HepG2 (cell line): ENCODE measurements at regions not wholly inside any gene's neighbourhood (a gene's known extent, or its start where the extent isn't known, plus 50 kb on each side); places are given as distances from the start of the nearest gene placed in this dataset.
A peak's percentile ranks its signal among the peaks of the same experiment; 100 is the strongest.

Experiments
- ADNP ChIP-seq: sonication (generic); formaldehyde crosslinking; IDR thresholded peaks from 2 replicates; pipeline ENCODE4 v1.4.0; 2020; ENCODE audit warnings: missing genetic modification reagents
- ARNTL ChIP-seq: sonication (generic); formaldehyde crosslinking; IDR thresholded peaks from 2 replicates; pipeline ENCODE4 v1.4.0; 2020; ENCODE audit warnings: mild to moderate bottlenecking, missing genetic modification reagents
- BHLHE40 ChIP-seq: IDR thresholded peaks from 2 replicates; pipeline ENCODE4 v1.6.1; 2011; ENCODE audit warnings: low read length, improper control_type of control experiment
- ERF ChIP-seq: IDR thresholded peaks from 2 replicates; pipeline ENCODE4 v1.6.1; 2018; ENCODE audit warnings: missing biosample characterization, missing genetic modification reagents
- FOXC1 ChIP-seq: sonication (generic); formaldehyde crosslinking; IDR thresholded peaks from 2 replicates; pipeline ENCODE4 v1.8.0; 2022; ENCODE audit warnings: mild to moderate bottlenecking, missing genetic modification reagents, borderline replicate concordance
- HDAC2 ChIP-seq: sonication (generic); formaldehyde crosslinking; IDR thresholded peaks from 2 replicates; pipeline ENCODE4 v1.4.0; 2020; ENCODE audit warnings: missing genetic modification reagents
- HIVEP1 ChIP-seq: sonication (generic); formaldehyde crosslinking; IDR thresholded peaks from 2 replicates; pipeline ENCODE4 v1.4.0; 2020; ENCODE audit warnings: mild to moderate bottlenecking, missing genetic modification reagents
- HMGA1 ChIP-seq: sonication (generic); formaldehyde crosslinking; conservative IDR thresholded peaks from 2 replicates; pipeline ENCODE4 v1.4.0; 2020; ENCODE audit warnings: missing genetic modification reagents
- NRL ChIP-seq: sonication (generic); formaldehyde crosslinking; IDR thresholded peaks from 2 replicates; pipeline ENCODE4 v1.5.0; 2020; ENCODE audit warnings: missing genetic modification reagents, mild to moderate bottlenecking, moderate library complexity, borderline replicate concordance
- ZFP36 ChIP-seq: fragments of 150-350 bp; IDR thresholded peaks from 2 replicates; pipeline ENCODE4 v1.6.1; 2018; ENCODE audit warnings: borderline replicate concordance, low read length, low read depth; ENCODE audit not compliant: partially characterized antibody
- ZFP82 ChIP-seq: sonication (generic); formaldehyde crosslinking; IDR thresholded peaks from 2 replicates; pipeline ENCODE4 v1.5.1; 2020; ENCODE audit warnings: mild to moderate bottlenecking, missing genetic modification reagents, borderline replicate concordance
- ZNF33B ChIP-seq: sonication (generic); formaldehyde crosslinking; IDR thresholded peaks from 2 replicates; pipeline ENCODE4 v1.5.1; 2020; ENCODE audit warnings: mild to moderate bottlenecking, missing genetic modification reagents
- TF ChIP-seq, protein P1 (sequence below): sonication (generic); formaldehyde crosslinking; IDR thresholded peaks from 2 replicates; pipeline ENCODE4 v1.8.0; 2023; ENCODE audit warnings: mild to moderate bottlenecking, missing genetic modification reagents
- TF ChIP-seq, protein P2 (sequence below): IDR thresholded peaks from 2 replicates; pipeline ENCODE4 v1.6.1; 2016; ENCODE audit warnings: control low read depth
- TF ChIP-seq, protein P3 (sequence below): sonication (generic); formaldehyde crosslinking; conservative IDR thresholded peaks from 2 replicates; pipeline ENCODE4 v1.5.0; 2020; ENCODE audit warnings: missing genetic modification reagents
- TF ChIP-seq, protein P4 (sequence below): sonication (generic); formaldehyde crosslinking; IDR thresholded peaks from 2 replicates; pipeline ENCODE4 v1.8.1; 2023; ENCODE audit warnings: mild to moderate bottlenecking, missing genetic modification reagents
- TF ChIP-seq, protein P5 (sequence below): sonication (generic); formaldehyde crosslinking; IDR thresholded peaks from 2 replicates; pipeline ENCODE4 v1.4.0; 2020; ENCODE audit warnings: missing genetic modification reagents, borderline replicate concordance

DNA sequence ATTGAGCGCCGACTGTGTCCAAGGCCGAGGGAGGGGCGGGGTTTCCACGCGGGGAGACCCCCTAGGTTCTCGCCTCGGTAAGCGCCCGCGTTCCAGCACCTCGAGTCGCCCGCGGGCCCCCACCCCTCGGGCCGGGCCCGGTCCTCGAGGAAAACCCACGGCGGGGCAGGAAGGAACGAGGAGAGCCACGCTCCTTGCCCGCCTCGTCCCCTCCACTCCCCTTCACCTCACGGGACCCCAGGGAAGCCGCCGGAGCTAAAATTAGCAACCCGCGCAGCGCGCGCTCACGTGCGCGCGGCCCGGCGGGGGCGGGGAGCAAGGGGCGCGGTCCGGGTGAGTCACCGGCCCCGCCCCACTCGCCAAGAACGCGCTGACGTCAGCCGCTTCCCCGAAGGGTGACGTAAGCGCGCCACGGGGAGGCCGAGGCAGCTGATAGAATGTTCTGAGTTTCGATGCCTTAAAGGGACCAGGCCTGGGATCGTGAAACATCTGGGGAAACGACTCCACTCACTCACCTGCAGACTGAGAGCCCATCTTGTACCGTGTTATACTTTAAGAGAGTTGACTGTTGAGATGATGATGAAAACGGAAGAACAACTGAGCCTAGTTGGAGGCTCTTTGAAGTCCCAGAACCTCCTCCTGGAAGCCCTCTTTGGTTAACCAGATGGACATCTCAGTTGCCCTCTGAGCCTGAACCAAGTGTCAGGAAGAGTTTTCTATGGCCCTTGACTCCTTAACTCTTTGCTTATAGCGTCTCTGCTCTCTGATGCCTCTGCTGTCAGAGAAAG lies 49.7 kb upstream of the ATF3 start (continued):
- TF ChIP-seq, protein P1, sequence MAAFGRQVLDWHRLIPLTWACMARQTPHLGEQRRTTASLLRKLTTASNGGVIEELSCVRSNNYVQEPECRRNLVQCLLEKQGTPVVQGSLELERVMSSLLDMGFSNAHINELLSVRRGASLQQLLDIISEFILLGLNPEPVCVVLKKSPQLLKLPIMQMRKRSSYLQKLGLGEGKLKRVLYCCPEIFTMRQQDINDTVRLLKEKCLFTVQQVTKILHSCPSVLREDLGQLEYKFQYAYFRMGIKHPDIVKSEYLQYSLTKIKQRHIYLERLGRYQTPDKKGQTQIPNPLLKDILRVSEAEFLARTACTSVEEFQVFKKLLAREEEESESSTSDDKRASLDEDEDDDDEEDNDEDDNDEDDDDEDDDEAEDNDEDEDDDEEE (CRISPR knock-in tag): no peak
- TF ChIP-seq NRL (CRISPR knock-in tag) (no peak), ADNP (CRISPR knock-in tag) (no peak), ZFP36 (peak; percentile 46), HIVEP1 (CRISPR knock-in tag) (no peak), HDAC2 (no peak), HMGA1 (CRISPR knock-in tag) (no peak), BHLHE40 (peak; percentile 92), ERF (CRISPR knock-in tag) (0 out of 2 replicates have a peak, but pooled peaks have one; percentile 41), ARNTL (CRISPR knock-in tag) (no peak), ZNF33B (CRISPR knock-in tag) (peak; percentile 82; the same call in 1 of the 2 replicates), ZFP82 (CRISPR knock-in tag) (no peak), FOXC1 (CRISPR knock-in tag) (peak; percentile 25; the same call in 1 of the 2 replicates)
- TF ChIP-seq, protein P2, sequence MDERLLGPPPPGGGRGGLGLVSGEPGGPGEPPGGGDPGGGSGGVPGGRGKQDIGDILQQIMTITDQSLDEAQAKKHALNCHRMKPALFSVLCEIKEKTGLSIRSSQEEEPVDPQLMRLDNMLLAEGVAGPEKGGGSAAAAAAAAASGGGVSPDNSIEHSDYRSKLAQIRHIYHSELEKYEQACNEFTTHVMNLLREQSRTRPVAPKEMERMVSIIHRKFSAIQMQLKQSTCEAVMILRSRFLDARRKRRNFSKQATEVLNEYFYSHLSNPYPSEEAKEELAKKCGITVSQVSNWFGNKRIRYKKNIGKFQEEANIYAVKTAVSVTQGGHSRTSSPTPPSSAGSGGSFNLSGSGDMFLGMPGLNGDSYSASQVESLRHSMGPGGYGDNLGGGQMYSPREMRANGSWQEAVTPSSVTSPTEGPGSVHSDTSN (CRISPR knock-in tag): no peak
- TF ChIP-seq, protein P3, sequence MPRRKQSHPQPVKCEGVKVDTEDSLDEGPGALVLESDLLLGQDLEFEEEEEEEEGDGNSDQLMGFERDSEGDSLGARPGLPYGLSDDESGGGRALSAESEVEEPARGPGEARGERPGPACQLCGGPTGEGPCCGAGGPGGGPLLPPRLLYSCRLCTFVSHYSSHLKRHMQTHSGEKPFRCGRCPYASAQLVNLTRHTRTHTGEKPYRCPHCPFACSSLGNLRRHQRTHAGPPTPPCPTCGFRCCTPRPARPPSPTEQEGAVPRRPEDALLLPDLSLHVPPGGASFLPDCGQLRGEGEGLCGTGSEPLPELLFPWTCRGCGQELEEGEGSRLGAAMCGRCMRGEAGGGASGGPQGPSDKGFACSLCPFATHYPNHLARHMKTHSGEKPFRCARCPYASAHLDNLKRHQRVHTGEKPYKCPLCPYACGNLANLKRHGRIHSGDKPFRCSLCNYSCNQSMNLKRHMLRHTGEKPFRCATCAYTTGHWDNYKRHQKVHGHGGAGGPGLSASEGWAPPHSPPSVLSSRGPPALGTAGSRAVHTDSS (CRISPR knock-in tag): no peak
- TF ChIP-seq, protein P4, sequence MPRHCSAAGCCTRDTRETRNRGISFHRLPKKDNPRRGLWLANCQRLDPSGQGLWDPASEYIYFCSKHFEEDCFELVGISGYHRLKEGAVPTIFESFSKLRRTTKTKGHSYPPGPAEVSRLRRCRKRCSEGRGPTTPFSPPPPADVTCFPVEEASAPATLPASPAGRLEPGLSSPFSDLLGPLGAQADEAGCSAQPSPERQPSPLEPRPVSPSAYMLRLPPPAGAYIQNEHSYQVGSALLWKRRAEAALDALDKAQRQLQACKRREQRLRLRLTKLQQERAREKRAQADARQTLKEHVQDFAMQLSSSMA (CRISPR knock-in tag): no peak
- TF ChIP-seq, protein P5, sequence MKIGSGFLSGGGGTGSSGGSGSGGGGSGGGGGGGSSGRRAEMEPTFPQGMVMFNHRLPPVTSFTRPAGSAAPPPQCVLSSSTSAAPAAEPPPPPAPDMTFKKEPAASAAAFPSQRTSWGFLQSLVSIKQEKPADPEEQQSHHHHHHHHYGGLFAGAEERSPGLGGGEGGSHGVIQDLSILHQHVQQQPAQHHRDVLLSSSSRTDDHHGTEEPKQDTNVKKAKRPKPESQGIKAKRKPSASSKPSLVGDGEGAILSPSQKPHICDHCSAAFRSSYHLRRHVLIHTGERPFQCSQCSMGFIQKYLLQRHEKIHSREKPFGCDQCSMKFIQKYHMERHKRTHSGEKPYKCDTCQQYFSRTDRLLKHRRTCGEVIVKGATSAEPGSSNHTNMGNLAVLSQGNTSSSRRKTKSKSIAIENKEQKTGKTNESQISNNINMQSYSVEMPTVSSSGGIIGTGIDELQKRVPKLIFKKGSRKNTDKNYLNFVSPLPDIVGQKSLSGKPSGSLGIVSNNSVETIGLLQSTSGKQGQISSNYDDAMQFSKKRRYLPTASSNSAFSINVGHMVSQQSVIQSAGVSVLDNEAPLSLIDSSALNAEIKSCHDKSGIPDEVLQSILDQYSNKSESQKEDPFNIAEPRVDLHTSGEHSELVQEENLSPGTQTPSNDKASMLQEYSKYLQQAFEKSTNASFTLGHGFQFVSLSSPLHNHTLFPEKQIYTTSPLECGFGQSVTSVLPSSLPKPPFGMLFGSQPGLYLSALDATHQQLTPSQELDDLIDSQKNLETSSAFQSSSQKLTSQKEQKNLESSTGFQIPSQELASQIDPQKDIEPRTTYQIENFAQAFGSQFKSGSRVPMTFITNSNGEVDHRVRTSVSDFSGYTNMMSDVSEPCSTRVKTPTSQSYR (CRISPR knock-in tag): no peak
